ENCODE measurements at regions not wholly inside any gene's neighbourhood (a gene's known extent, or its start where the extent isn't known, plus 50 kb on each side); places are given as distances from the start of the nearest gene placed in this dataset.

GRCh38 chr5:10857338-10857733, 96.3 kb upstream of the DAP start:
- Histone ChIP-seq H3K27me3 (ENCODE audit: insufficient read depth, low read depth) (no peaks in the 10 kb centered on the region), H4K20me1 (ENCODE audit: insufficient read depth) (no peaks in the 10 kb centered on the region), H3K36me3 (ENCODE audit: low read depth) (no peaks in the 10 kb centered on the region), H2AFZ (no peak overlapping the region), H3K27ac (no peak overlapping the region), H3K4me2 (no peak overlapping the region), H3K9me2 (ENCODE audit: insufficient read depth) (no peaks in the 10 kb centered on the region), H3K9me3 (ENCODE audit: insufficient read depth, low read depth) (no peaks in the 10 kb centered on the region), H3K4me1 (replicated peaks; ENCODE audit: insufficient read depth) (no peaks in the 10 kb centered on the region), H3K79me2 (ENCODE audit: low read depth) (no peaks in the 10 kb centered on the region), H3K4me3 (no peak overlapping the region), H3F3A (ENCODE audit: insufficient read depth, low read depth) (no peaks in the 10 kb centered on the region)
- no peak for TF ChIP-seq EZH2 (IDR thresholded peaks at IDR 0.05; ENCODE audit: low read depth)
- TF ChIP-seq, protein P1, sequence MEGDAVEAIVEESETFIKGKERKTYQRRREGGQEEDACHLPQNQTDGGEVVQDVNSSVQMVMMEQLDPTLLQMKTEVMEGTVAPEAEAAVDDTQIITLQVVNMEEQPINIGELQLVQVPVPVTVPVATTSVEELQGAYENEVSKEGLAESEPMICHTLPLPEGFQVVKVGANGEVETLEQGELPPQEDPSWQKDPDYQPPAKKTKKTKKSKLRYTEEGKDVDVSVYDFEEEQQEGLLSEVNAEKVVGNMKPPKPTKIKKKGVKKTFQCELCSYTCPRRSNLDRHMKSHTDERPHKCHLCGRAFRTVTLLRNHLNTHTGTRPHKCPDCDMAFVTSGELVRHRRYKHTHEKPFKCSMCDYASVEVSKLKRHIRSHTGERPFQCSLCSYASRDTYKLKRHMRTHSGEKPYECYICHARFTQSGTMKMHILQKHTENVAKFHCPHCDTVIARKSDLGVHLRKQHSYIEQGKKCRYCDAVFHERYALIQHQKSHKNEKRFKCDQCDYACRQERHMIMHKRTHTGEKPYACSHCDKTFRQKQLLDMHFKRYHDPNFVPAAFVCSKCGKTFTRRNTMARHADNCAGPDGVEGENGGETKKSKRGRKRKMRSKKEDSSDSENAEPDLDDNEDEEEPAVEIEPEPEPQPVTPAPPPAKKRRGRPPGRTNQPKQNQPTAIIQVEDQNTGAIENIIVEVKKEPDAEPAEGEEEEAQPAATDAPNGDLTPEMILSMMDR (conservative IDR thresholded peaks at IDR 0.05) = 0 out of 2 replicates have a peak, but pooled peaks have one; percentile 22
- ChIA-PET POLR2A (ENCODE audit: unreplicated experiment) (no interaction called here), CTCF (interaction anchor here (1.6 kb wide), 1 partner anchor 155 kb away, joined by 8 read pairs; no protein-coding TSS in a partner anchor)
- no peak for DNase-seq
- no TSS peak for BruUV-seq (replicated peaks)
- intact Hi-C loops (cut with micrococcal nuclease; ENCODE audit: unreplicated experiment) = no loop called here

GRCh38 chr5:10856683-10857337, 95.8 kb upstream of the DAP start:
- Histone ChIP-seq H2AFZ (no peak overlapping the region), H3K9me3 (ENCODE audit: insufficient read depth, low read depth) (no peaks in the 10 kb centered on the region), H3K36me3 (ENCODE audit: low read depth) (no peaks in the 10 kb centered on the region), H3K27ac (no peak overlapping the region), H3K4me2 (no peak overlapping the region), H4K20me1 (ENCODE audit: insufficient read depth) (no peaks in the 10 kb centered on the region), H3F3A (ENCODE audit: insufficient read depth, low read depth) (no peaks in the 10 kb centered on the region), H3K79me2 (ENCODE audit: low read depth) (no peaks in the 10 kb centered on the region), H3K27me3 (ENCODE audit: insufficient read depth, low read depth) (no peaks in the 10 kb centered on the region), H3K9me2 (ENCODE audit: insufficient read depth) (no peaks in the 10 kb centered on the region), H3K4me3 (no peak overlapping the region), H3K4me1 (replicated peaks; ENCODE audit: insufficient read depth) (no peaks in the 10 kb centered on the region)
- CTCF ChIA-PET = interaction anchor here (0.6 to 1.6 kb wide), 3 partner anchors 13 to 476 kb away, joined by 3 to 8 read pairs (median 6); no protein-coding TSS in a partner anchor
- peak in 1 of 2 experiments; percentile 49 for DNase-seq
- POLR2A ChIA-PET (ENCODE audit: unreplicated experiment) = no interaction called here
- TF ChIP-seq, protein P1 (conservative IDR thresholded peaks at IDR 0.05) = peak; percentile 47
- no peak for TF ChIP-seq EZH2 (IDR thresholded peaks at IDR 0.05; ENCODE audit: low read depth)
- no TSS peak for BruUV-seq (replicated peaks)
- intact Hi-C loops (cut with micrococcal nuclease; ENCODE audit: unreplicated experiment) = no loop called here

GRCh38 chr5:10856071-10856470, 95.0 kb upstream of the DAP start:
- Histone ChIP-seq H3K4me2 (no peak overlapping the region), H3K79me2 (ENCODE audit: low read depth) (no peaks in the 10 kb centered on the region), H3K27ac (no peak overlapping the region), H3K36me3 (ENCODE audit: low read depth) (no peaks in the 10 kb centered on the region), H3K27me3 (ENCODE audit: insufficient read depth, low read depth) (no peaks in the 10 kb centered on the region), H2AFZ (no peak overlapping the region), H3K4me1 (replicated peaks; ENCODE audit: insufficient read depth) (no peaks in the 10 kb centered on the region), H3K9me3 (ENCODE audit: insufficient read depth, low read depth) (no peaks in the 10 kb centered on the region), H3K4me3 (no peak overlapping the region), H3F3A (ENCODE audit: insufficient read depth, low read depth) (no peaks in the 10 kb centered on the region), H4K20me1 (ENCODE audit: insufficient read depth) (no peaks in the 10 kb centered on the region), H3K9me2 (ENCODE audit: insufficient read depth) (no peaks in the 10 kb centered on the region)
- CTCF ChIA-PET = interaction anchor here (1.0 kb wide), 1 partner anchor 14 kb away, joined by 6 read pairs; no protein-coding TSS in a partner anchor
- DNase-seq = no peak
- POLR2A ChIA-PET (ENCODE audit: unreplicated experiment) = no interaction called here
- intact Hi-C loops (cut with micrococcal nuclease; ENCODE audit: unreplicated experiment) = no loop called here
- TF ChIP-seq, protein P1 (conservative IDR thresholded peaks at IDR 0.05) = no peak
- no peak for TF ChIP-seq EZH2 (IDR thresholded peaks at IDR 0.05; ENCODE audit: low read depth)
- no TSS peak for BruUV-seq (replicated peaks)
